Endothelial cell of umbilical vein (primary cell): ENCODE measurements at regions not wholly inside any gene's neighbourhood (a gene's known extent, or its start where the extent isn't known, plus 50 kb on each side); places are given as distances from the start of the nearest gene placed in this dataset.
"Not testable (repeated sequence)": the region's sequence is repeated elsewhere in the genome, so short reads cannot be mapped to it uniquely, and the experiment has no call there.

ENCODE experiments used
- EZH2 ChIP-seq: IDR thresholded peaks from 2 replicates; pipeline ENCODE4 v1.6.1; 2012; ENCODE audit warnings: borderline replicate concordance, low read depth, mild to moderate bottlenecking, moderate library complexity, low read length, inconsistent platforms; ENCODE audit not compliant: severe bottlenecking
- JUN ChIP-seq: IDR thresholded peaks from 2 replicates; pipeline ENCODE4 v1.6.1; 2011; ENCODE audit warnings: borderline replicate concordance, low read depth; ENCODE audit not compliant: insufficient read length, insufficient read depth
- MAX ChIP-seq: IDR thresholded peaks from 2 replicates; pipeline ENCODE4 v1.6.1; 2011; ENCODE audit not compliant: insufficient read depth, insufficient read length
- MYC ChIP-seq: IDR thresholded peaks from one replicate; pipeline ENCODE4 v1.6.1; 2011; ENCODE audit warnings: mild to moderate bottlenecking, low read depth, low read length
- POLR2A ChIP-seq: IDR thresholded peaks from 2 replicates; pipeline ENCODE4 v1.6.1; 2012; ENCODE audit warnings: low read depth, mild to moderate bottlenecking, control low read depth, low read length
- POLR2AphosphoS5 ChIP-seq: IDR thresholded peaks from 2 replicates; pipeline ENCODE4 v1.6.1; 2012; ENCODE audit warnings: low read depth, mild to moderate bottlenecking, control low read depth, low read length, moderate library complexity; ENCODE audit not compliant: insufficient read depth
- TF ChIP-seq, protein P1 (sequence below), 2 donors: IDR thresholded peaks; 1 replicate in 1 of 2; 2 replicates in 1 of 2; pipeline ENCODE4 v1.5.1; 2011; ENCODE audit warnings: low read length in 2 of 2, mild to moderate bottlenecking in 2 of 2, moderate library complexity in 2 of 2, control low read depth in 1 of 2, inconsistent platforms in 1 of 2, low read depth in 1 of 2; ENCODE audit not compliant: insufficient read depth in 1 of 2; ENCODE audit errors: extremely low read depth in 1 of 2

GRCh38 chr20:56782814-56783213 is 153.7 kb downstream of the TFAP2C start:
- not testable (repeated sequence) for TF ChIP-seq POLR2A, MAX, EZH2, MYC, POLR2AphosphoS5, JUN
- TF ChIP-seq, protein P1, sequence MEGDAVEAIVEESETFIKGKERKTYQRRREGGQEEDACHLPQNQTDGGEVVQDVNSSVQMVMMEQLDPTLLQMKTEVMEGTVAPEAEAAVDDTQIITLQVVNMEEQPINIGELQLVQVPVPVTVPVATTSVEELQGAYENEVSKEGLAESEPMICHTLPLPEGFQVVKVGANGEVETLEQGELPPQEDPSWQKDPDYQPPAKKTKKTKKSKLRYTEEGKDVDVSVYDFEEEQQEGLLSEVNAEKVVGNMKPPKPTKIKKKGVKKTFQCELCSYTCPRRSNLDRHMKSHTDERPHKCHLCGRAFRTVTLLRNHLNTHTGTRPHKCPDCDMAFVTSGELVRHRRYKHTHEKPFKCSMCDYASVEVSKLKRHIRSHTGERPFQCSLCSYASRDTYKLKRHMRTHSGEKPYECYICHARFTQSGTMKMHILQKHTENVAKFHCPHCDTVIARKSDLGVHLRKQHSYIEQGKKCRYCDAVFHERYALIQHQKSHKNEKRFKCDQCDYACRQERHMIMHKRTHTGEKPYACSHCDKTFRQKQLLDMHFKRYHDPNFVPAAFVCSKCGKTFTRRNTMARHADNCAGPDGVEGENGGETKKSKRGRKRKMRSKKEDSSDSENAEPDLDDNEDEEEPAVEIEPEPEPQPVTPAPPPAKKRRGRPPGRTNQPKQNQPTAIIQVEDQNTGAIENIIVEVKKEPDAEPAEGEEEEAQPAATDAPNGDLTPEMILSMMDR (IDR thresholded peaks at IDR 0.05; ENCODE audit: extremely low read depth in 1 of 2, insufficient read depth in 1 of 2, low read depth in 1 of 2, low read length in 2 of 2) = not testable (repeated sequence)
